NOMO-1 treated with DMSO at 0.1 percent for 48 hours (cell line): ENCODE measurements at regions not wholly inside any gene's neighbourhood (a gene's known extent, or its start where the extent isn't known, plus 50 kb on each side); places are given as distances from the start of the nearest gene placed in this dataset.
"Not testable (repeated sequence)": the region's sequence is repeated elsewhere in the genome, so short reads cannot be mapped to it uniquely, and the experiment has no call there.

ENCODE experiments used
- DNase-seq: peaks from one replicate; lab custom pipeline; 2025; ENCODE audit not compliant: unreplicated experiment; lab: John Stamatoyannopoulos, UW

DNA sequence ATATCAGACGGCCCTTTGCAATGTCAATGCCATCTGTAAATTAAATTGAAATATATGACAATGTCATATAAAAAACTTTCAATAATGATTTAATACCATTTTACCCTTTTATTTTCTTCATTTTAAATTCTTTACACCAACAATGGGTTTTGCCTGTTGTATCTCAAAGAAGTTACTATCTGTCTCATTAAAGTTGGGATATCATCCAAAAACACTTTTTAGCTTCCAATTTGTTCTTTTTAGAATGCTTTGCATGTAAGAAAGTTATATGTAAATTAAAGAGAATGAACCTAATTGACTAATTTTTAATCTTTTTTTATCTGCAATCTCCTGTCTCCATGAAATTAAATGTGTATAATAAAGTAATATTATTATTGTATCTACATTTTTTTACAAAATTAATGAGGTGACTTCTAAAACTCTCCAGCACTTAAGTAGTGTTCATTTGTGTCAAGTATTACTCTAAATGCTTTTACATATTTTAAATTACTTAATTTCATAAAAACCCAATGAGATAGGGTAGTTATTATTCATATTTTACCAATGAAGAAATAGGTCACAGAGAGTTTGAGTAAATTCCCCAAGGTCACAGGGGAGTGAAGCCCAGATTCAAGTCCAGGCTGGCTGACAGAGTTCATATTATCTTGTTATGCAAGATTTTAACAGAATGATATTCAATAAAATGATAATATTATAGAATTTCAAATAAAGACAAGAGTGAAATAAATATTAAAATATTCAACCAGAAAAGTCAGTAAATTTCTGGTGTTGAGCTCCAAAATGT is 673.0 kb upstream of the FLRT2 start:
- no peak for DNase-seq

DNA sequence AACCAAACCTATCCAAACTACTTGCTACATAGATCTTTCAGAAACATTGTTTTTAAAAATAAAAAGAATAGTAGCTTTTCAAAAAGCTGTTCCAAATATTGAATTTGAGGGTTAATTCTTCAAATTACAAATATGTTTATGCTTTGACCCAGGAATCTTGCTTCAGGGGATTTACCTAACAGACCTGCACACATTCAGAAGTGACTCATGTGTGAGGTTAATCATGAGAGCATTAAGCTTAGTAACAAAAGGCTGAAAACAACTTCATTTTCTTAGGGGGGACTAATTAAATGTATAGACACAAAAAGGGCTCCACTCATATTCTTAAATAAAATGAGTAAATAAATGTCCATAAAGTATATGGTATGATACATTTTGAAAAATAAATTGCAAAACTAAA is 672.4 kb upstream of the FLRT2 start:
- no peak for DNase-seq

DNA sequence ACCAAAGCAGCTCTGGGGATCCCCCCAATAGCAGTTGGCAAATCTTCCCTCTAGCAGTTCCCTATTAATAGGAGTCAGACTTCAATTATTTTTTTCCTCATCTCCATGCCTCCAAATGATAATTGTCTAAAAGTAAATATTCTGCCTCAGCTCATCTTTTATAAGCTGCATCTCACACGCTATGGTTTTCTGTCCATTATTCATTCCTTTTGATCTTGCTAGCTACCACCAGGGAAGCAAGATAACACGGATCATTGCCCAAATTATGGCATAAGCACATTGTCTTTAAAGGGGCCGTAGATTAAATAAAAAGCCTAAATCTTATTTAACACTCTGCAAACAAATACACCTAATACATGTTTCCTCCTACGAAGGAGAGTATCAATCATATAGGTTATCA is 670.8 kb upstream of the FLRT2 start:
- DNase-seq = no peak

DNA sequence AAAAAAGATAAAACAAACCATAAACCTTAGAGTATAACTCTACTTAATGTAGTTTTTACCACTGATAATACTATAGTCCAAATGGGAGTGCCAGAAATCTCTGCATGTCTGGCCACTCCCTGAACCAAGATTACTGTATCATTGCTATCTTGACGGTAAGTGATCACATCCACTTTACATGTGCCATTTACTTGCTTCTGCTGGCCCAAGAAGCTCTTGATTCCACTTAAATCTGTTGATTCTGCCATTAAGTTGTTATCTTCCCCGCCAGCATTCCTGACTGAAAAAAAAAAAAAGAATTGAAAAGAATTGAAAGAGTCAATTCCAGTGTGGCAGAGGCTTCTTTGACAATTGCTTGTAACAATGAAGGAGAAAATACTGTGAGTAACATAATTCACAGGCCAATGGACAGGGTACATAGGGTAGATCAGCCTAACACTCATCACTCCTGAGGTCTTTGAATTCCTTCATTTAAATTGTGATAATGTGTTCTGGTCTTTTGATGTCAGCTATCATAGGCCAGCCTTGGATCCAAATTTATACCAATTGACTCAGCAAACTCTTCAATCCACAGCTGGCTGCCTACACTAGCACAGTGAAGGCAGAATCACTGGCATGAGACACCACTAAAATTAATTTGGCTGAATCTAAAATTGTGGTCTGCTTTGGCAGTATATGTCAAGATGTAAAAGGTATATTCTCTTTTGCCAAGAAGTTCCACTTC is 665.2 kb upstream of the FLRT2 start:
- no peak for DNase-seq

DNA sequence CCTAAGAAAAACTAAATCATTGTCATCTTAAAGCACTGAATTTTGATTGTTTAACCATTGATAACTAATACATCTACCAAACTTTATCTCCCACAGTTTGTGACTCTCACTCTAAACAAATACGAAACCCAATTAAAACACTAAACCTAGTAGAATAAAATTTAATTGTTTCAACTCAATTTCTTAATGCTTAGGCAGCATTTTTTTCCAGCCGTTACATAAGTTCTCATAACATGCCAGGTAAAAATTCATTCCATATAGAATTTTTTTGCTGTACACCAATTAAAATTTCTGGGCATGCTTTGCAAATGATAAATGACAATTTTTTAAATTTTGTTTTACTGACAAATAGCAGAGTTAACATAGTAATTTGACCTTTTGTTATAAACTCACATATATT is 658.2 kb upstream of the FLRT2 start:
- DNase-seq = no peak

DNA sequence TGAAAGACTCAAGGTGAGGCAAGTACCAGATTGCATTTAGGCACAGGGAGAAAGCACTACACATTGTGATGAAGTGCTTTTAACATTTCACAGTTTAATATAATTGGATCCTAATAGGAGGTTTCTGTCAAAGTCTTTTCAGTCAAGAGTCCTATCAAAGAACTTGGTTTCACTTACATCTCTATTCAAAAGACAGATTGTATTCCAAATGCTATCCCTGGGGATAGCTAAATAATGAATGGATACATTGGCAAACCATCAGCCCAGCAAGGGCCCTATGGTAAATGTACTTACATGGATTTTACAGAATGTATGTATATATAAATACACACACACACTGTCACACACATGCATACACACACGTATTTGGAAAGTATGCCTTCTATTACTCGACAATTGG is 655.5 kb upstream of the FLRT2 start:
- DNase-seq = no peak

DNA sequence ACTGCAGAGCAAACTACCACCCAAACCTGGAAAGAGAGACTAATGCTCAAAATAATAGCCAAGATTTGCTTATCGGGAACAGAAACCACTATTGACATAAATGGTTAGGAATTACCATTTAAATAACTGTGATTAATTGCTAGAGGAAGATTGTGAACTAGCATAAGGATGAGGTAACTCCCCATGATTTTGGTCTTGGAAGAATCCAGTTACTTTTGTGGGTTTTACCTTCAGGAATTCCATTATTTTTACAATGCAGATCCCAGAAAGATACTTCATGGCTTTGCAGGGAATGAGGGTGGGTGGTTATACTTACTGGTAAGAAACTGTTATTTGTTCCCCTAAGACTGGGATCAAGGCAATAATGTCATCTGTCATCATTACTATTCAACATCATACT is 652.9 kb upstream of the FLRT2 start:
- no peak for DNase-seq

DNA sequence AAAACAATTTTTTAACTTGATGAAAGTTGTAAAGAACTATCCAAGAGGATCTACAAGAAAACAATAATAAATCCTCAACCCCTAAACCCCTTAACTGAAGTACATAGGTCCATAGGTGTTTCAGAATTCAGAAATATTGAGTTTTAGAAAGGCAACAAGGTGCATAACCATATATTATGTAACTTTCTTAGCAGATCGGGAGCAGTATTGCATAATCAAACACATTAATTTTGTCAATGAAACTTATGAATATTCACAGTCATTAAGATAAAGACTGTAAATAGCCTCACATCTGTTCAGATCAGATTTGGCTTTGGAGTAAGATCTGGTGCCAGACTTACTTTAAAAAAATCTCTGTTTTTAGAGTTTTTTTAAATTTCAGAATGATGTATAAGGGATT is 647.1 kb upstream of the FLRT2 start:
- DNase-seq = no peak

DNA sequence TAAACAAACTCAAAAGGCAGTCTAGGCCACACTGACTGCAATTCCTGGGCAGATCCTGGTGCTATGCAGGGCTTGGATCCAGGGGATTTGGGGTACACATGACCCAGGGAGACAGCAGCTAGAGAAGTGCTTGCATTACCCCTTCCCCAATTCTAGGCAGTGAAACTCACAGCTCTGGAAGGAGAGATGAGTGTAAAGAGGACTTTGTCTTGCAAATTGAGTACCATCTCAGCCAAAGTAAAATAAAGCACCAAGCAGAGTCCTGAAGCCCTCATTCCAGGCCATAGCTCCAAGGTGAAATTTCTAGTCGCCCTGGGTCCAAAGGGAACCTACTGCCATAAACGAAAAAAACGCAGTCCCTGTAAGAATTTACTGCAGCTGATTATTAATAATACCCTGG is 644.9 kb upstream of the FLRT2 start:
- DNase-seq = no peak

DNA sequence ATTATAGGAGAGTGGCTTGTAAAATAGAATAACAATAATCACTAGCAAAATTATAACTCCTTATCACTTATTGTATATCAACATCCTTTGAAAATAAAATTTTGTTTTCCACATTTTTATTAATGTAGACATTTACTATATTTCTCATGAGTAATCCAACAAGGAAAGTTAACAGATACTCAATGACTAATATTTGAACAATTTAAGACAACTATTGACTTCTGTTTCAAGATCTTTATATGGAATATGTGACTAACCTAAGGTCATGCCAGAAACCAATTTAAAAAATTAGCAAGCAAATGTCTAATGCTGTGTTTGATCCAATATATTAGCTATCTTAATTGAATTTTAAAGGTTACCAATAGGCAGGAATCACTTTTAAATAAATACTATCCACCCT is 638.5 kb upstream of the FLRT2 start:
- DNase-seq = no peak

DNA sequence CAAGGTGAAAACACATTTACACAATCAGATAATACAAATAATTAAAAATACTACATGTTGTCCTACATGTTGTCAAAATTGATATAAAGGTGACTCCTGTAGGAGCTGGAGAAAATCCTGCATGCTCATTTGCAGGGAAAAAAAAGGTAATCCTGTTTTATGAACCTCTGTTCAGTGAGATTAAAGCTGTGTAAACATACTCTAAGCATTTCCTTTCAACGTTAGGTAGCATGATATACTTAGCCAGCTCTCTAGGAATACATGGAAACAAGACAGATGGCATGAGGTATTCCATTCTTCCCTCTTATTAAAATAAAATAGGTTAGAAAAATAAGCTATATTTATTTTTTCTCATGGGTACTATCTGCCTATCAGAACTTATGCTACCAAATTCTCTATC is 635.7 kb upstream of the FLRT2 start:
- DNase-seq = no peak

DNA sequence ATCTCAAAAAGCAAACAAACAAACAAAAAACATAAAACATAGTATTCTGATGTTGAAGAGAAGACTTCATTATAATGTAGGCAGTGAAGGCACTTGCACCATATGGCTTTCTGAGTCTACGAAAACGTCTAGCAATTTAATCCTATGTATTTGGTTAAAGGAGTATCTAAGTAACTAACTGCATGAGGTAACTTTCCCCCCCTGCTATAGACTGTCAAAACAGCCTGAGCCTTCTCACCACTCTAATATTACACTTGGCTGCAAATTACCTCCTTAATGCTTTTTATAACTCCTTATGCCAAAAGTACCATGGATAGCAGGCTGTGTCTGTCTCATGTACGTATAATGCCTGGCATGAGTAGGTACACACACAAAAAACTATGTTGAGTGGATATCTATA is 607.6 kb upstream of the FLRT2 start:
- DNase-seq = no peak

DNA sequence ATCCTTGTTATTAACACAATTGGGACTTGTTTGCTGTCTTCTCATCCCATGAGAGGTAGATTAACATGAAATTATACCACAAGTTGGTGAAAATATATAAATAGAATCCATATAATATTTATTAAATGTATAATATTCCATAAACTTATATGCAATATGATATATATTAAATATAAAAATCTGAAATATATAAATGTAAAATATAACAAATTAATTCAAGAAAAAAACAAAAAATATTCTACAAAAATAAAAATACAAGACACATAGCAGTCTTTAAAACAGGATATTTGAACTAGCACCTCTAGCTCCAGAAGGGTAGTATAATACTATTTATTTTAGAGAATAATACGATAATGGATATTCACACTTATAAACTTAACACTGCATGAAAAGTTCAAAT is 603.3 kb upstream of the FLRT2 start:
- no peak for DNase-seq

DNA sequence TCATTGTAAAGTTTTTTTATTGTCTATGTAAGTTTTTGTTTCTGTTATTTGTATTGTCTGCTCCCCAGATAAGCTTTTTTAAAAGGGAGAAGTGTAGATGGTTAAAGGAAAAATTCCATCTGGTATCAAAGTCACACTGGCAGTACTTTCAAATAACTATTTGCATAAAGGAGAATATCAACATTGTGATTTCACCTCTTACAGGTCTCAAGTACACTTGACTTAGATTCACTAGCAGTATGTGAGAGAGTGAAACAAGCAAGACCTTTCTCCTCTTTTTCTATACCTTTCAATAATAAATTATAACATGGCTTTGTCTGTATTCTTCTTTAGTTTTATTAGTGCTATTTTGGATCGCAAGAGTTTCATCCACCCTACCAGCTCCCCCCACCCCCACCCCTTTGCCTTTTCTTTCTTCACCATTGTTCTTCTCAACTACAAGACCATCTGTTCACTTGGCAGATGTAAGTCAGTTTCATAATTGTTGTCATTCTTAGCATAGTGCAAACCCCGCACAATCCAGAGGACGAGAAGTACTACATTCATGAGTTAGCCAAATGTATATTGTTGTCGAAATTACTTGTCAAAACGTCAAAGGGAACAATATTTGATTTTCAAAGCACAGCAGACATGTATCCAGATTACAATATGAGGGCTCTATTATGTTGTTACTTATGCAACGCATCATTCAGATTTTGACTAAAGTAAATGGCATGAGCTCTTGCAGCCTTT is 602.7 kb upstream of the FLRT2 start:
- no peak for DNase-seq

DNA sequence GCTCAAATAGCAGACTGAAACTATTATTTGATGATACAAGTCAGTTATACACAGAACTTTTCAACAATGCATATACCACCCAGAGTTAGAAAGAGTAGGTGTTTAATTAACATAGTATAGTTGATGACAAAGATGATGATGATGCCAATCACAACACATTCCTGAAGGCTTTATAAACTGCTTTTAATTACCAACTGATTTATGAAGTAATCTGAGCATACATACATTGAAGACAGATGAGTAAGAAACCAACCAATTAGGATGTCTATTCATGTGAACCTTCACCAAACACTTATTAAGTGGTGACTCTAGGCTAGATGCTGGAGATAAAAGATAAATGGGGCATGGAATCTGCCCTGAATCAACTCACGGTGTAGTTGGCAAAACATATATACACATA is 600.9 kb upstream of the FLRT2 start:
- no peak for DNase-seq

DNA sequence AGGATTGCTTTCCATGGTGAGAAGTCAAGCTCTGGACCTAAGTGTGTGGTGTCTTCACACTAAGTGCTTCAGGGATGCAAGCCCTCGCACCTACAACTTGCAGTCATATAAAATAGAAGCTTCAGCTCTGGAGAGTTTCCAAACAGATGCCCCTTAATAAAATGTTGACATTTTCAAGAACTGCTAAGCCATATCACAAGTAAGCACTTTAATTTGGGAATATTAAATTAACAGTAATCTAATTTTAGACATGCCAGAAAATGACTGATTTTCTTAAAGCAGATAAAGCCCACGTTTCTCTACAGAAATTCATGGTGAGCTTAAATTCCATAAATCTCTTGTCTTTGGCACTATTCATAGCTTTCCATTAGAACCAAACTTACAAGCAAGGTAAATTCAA is 600.1 kb upstream of the FLRT2 start:
- DNase-seq = no peak

DNA sequence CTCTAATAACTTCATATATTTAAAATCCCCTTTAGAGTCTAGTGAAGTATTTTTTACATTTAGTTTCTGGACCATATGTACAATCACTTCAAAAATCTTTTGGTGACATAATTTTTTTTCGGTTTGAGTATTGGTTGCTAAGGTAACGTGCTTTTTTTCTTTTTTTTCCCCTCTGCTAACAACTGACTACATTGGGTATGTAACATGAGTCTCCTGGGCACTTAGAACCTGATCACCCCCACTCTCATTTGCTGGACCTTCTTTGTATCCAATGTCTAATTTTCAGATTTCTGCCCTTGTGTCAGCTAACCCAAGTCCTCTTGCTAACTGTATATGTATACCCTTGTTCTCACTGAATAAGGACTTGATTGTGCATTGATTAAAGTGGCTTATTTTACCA is 592.9 kb upstream of the FLRT2 start:
- no peak for DNase-seq

DNA sequence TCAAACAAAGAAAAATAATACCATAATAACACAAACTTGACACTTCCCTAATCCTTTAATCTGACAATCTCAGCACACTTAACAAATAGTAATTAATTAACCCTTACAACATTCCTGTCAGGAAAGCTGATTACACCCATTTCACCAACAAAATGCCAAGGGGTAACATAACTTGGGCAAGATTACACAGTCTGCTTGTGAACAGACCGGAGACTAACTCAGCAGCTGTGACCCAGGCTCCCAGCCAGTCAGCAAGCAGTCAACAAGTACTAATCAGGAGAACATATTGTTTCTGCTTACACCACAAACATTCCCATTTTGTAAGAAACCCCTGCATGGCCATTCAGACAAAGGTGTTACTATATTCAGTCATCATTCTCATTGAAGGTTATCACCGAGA is 592.5 kb upstream of the FLRT2 start:
- DNase-seq = no peak

DNA sequence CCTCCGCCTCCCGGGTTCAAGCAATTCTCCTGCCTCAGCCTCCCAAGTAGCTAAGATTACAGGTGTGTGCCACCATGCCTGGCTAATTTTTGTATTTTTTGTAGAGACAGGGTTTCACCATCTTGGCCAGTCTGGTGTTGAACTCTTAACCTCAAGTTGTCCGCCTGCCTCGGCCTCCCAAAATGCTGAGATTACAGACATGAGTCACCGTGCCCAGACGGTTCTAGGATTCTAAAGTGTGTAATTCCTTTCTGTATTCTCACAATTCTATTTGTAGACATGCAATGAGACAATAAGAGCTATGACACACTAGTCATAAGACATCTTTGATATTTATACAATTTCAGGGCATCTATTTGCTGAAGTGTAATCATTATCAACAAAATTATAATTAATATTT is 585.0 kb upstream of the FLRT2 start:
- not testable (repeated sequence) for DNase-seq

DNA sequence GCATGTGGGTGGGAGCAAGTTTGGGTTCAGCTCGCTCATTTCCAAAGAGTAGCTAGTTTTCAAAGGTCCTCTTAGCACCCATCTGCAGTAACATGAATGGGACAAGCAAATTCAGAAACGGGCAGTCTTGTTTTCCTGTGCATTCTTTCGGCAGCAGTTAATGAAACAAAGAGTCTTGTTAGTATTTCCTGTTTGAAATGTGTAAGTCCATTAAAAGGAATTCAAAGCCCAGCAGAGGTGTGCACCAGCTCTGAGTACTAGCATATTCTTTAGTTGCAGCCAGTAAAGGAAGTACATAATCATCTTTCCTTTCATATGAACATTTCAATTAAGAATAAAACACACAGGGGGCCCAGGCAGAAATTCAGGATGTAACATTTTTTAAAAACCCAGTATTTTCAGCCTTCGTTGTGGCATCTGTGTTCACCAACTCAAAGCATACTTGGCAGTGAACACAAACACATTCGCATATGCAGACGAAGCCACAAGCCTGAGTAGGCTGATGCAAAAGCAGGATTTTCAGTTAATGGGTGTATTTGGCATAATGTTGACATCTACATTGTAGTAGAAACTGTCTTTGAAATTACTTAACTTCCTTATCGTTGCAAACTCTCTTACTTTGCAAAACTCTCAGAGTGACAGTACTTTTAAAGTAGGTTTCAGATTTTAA is 570.0 kb upstream of the FLRT2 start:
- DNase-seq = peak; percentile 40

DNA sequence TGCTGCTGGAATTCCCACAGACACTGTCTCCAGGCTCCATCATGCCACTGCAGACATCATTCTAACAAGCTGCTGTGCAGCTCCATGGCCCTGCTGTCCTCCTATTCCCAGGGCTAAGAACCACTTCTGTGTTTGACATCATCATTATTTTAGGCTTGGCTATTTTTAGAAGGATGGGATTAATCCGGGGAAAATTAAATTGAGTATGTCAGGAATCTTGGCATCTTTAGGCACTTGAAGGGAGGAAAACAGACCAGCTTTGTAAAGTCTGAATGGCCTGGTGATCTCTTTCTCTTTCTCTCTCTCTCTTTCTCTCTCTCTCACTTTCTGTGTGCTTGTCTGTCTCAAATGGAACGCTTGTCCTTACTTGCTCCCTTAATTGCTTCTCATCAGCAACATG is 568.3 kb upstream of the FLRT2 start:
- no peak for DNase-seq

DNA sequence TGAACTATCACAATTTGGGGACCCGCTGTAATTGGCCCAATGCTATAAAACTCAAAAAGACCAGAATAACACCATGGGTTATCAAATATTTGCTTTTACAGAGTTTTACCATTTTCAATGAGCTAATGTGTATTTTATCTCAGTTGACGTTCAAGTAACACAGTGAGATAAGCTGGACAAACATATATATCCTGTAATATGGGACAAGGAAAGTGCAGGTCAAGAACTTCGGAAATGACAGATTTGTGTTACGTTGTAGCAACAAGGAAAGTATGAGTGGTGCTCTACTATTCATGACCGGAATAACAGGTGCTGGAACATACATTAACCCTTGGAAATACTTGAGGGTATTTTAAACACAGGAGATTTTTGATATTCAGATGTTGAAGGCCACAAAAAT is 566.4 kb upstream of the FLRT2 start:
- no peak for DNase-seq
